ENCODE measurements at regions not wholly inside any gene's neighbourhood (a gene's known extent, or its start where the extent isn't known, plus 50 kb on each side); places are given as distances from the start of the nearest gene placed in this dataset.

GRCh38 chr7:51797371-51797770 lies 480.8 kb upstream of the COBL start:
- no peak for DNase-seq
- H3K36me3 ChIP-seq: no peaks in the 10 kb centered on the region
- TF ChIP-seq CTCF (IDR thresholded peaks at IDR 0.05): no peak
- no peaks in the 10 kb centered on the region for H3K9me3 ChIP-seq
- no peaks in the 10 kb centered on the region for H3K27me3 ChIP-seq
- no peak overlapping the region for H3K4me3 ChIP-seq
- no peaks in the 10 kb centered on the region for H3K4me1 ChIP-seq
- H3K27ac ChIP-seq: no peak overlapping the region
- intact Hi-C loops (cut with DNase I; ENCODE audit: low total_unique reads): no loop called here

- no peak for TF ChIP-seq CTCF (IDR thresholded peaks at IDR 0.05)
- Histone ChIP-seq H3K27me3 (no peaks in the 10 kb centered on the region), H3K27ac (no peak overlapping the region), H3K4me1 (no peaks in the 10 kb centered on the region), H3K4me3 (no peak overlapping the region), H3K36me3 (no peaks in the 10 kb centered on the region), H3K9me3 (no peaks in the 10 kb centered on the region)
- DNase-seq: no peak
- intact Hi-C loops (cut with DNase I; ENCODE audit: low total_unique reads): no loop called here
These were observed 476.2 kb upstream of the COBL start for GRCh38 chr7:51792796-51793195.

GRCh38 chr7:51789489-51789888 lies 472.9 kb upstream of the COBL start:
- no peak for DNase-seq
- no peaks in the 10 kb centered on the region for H3K9me3 ChIP-seq
- H3K27ac ChIP-seq: no peak overlapping the region
- no peaks in the 10 kb centered on the region for H3K27me3 ChIP-seq
- no peaks in the 10 kb centered on the region for H3K4me1 ChIP-seq
- intact Hi-C loops (cut with DNase I; ENCODE audit: low total_unique reads): no loop called here
- TF ChIP-seq CTCF (IDR thresholded peaks at IDR 0.05): no peak
- H3K36me3 ChIP-seq: no peaks in the 10 kb centered on the region
- H3K4me3 ChIP-seq: no peak overlapping the region

GRCh38 chr7:51786284-51786683 lies 469.7 kb upstream of the COBL start:
- no peak overlapping the region for H3K27ac ChIP-seq
- no peak overlapping the region for H3K4me3 ChIP-seq
- intact Hi-C loops (cut with DNase I; ENCODE audit: low total_unique reads): no loop called here
- H3K27me3 ChIP-seq: no peaks in the 10 kb centered on the region
- H3K4me1 ChIP-seq: no peaks in the 10 kb centered on the region
- no peaks in the 10 kb centered on the region for H3K36me3 ChIP-seq
- DNase-seq: no peak
- H3K9me3 ChIP-seq: no peaks in the 10 kb centered on the region
- TF ChIP-seq CTCF (IDR thresholded peaks at IDR 0.05): no peak

GRCh38 chr7:51785876-51786275 lies 469.3 kb upstream of the COBL start:
- intact Hi-C loops (cut with DNase I; ENCODE audit: low total_unique reads): no loop called here
- DNase-seq: no peak
- Histone ChIP-seq H3K27me3 (no peaks in the 10 kb centered on the region), H3K36me3 (no peaks in the 10 kb centered on the region), H3K4me1 (no peaks in the 10 kb centered on the region), H3K9me3 (no peaks in the 10 kb centered on the region), H3K4me3 (no peak overlapping the region), H3K27ac (no peak overlapping the region)
- no peak for TF ChIP-seq CTCF (IDR thresholded peaks at IDR 0.05)

- Histone ChIP-seq H3K9me3 (no peaks in the 10 kb centered on the region), H3K4me3 (no peak overlapping the region), H3K4me1 (no peaks in the 10 kb centered on the region), H3K27ac (no peak overlapping the region), H3K27me3 (no peaks in the 10 kb centered on the region), H3K36me3 (no peaks in the 10 kb centered on the region)
- TF ChIP-seq CTCF (IDR thresholded peaks at IDR 0.05): no peak
- intact Hi-C loops (cut with DNase I; ENCODE audit: low total_unique reads): no loop called here
- DNase-seq: no peak
These were observed 468.6 kb upstream of the COBL start for GRCh38 chr7:51785171-51785570.

Data from tibial artery (tissue), 4 donors.